ENCODE measurements at regions not wholly inside any gene's neighbourhood (a gene's known extent, or its start where the extent isn't known, plus 50 kb on each side); places are given as distances from the start of the nearest gene placed in this dataset.

GRCh38 chr5:142473038-142473437 lies 148.2 kb upstream of the SPRY4 start (continued):
- TF ChIP-seq REST (IDR thresholded peaks at IDR 0.05; ENCODE audit: borderline replicate concordance) (no peak), REST (CRISPR knock-in tag; IDR thresholded peaks at IDR 0.05; ENCODE audit: low read depth) (no peak)

All from K562 (cell line).